ENCODE measurements at regions not wholly inside any gene's neighbourhood (a gene's known extent, or its start where the extent isn't known, plus 50 kb on each side); places are given as distances from the start of the nearest gene placed in this dataset.
A peak's percentile ranks its signal among the peaks of the same experiment; 100 is the strongest.

DNA sequence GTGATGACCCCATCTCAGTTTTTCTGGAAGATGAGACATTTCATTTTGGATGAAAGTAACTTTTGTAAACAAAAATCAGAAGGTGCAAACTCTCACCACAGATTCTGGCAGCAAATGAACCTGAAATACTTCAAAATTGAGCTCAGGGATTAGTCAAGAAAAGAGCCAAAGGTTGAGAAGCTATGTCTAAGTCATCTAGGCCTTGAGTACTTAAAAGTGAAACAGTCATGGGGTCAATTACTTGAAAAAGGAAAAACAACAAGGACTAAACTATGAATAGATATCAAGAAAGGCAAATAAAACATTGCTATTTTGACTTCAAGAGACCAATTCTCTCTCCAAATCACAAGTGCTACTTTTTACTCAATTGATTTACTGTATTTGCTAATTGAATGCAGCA, 285.1 kb downstream of the RBM43 start:
- Histone ChIP-seq H4K20me1 (ENCODE audit: insufficient read depth, low read length) (no peaks in the 10 kb centered on the region), H3K4me3 (ENCODE audit: low read length) (no peak overlapping the region), H3K27me3 (ENCODE audit: low read depth, low read length) (no peaks in the 10 kb centered on the region), H3K27ac (ENCODE audit: low read length) (no peak overlapping the region), H3K9me3 (ENCODE audit: insufficient read depth, low read length) (no peaks in the 10 kb centered on the region), H3K79me2 (ENCODE audit: low read length) (no peaks in the 10 kb centered on the region), H3K9ac (ENCODE audit: low read length) (no peak overlapping the region), H2AFZ (ENCODE audit: low read depth, low read length) (0 out of 2 replicates have a peak overlapping the region, but pooled peaks have one; percentile 23), H3K4me2 (ENCODE audit: low read length) (no peak overlapping the region), H3K4me1 (ENCODE audit: low read length) (no peaks in the 10 kb centered on the region), H3K36me3 (replicated peaks; ENCODE audit: low read depth, low read length) (no peaks in the 10 kb centered on the region)
- TF ChIP-seq, protein P1, sequence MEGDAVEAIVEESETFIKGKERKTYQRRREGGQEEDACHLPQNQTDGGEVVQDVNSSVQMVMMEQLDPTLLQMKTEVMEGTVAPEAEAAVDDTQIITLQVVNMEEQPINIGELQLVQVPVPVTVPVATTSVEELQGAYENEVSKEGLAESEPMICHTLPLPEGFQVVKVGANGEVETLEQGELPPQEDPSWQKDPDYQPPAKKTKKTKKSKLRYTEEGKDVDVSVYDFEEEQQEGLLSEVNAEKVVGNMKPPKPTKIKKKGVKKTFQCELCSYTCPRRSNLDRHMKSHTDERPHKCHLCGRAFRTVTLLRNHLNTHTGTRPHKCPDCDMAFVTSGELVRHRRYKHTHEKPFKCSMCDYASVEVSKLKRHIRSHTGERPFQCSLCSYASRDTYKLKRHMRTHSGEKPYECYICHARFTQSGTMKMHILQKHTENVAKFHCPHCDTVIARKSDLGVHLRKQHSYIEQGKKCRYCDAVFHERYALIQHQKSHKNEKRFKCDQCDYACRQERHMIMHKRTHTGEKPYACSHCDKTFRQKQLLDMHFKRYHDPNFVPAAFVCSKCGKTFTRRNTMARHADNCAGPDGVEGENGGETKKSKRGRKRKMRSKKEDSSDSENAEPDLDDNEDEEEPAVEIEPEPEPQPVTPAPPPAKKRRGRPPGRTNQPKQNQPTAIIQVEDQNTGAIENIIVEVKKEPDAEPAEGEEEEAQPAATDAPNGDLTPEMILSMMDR (IDR thresholded peaks at IDR 0.05; ENCODE audit: low read depth, low read length): no peak
- no peak for TF ChIP-seq EZH2phosphoT487 (IDR thresholded peaks at IDR 0.05; ENCODE audit: low read depth)

DNA sequence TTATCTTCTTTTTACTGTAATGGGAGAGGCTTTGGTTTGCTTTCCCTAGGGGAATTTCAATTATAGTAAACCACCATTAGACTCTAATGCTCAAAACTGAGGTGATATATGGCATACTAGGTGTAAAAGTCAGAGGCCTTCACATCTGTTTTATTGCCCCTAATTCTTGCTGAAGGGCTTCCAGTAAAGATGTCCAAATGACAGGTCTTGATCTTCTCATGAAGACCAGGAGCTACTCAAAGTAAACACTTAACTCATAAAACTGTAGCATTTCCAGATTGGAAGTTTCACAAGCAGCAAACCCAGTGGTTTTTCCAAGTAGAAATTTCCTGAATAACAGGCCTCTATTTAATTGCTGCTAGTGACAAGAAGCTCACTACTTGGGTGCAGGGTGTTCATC, 286.8 kb downstream of the RBM43 start:
- TF ChIP-seq EZH2phosphoT487 (IDR thresholded peaks at IDR 0.05; ENCODE audit: low read depth): no peak
- TF ChIP-seq, protein P1 (IDR thresholded peaks at IDR 0.05; ENCODE audit: low read depth, low read length): no peak
- H2AFZ ChIP-seq (ENCODE audit: low read depth, low read length): no peak overlapping the region
- H3K79me2 ChIP-seq (ENCODE audit: low read length): no peaks in the 10 kb centered on the region
- H4K20me1 ChIP-seq (ENCODE audit: insufficient read depth, low read length): no peaks in the 10 kb centered on the region
- no peaks in the 10 kb centered on the region for H3K36me3 ChIP-seq (replicated peaks; ENCODE audit: low read depth, low read length)
- H3K9ac ChIP-seq (ENCODE audit: low read length): no peak overlapping the region
- H3K4me2 ChIP-seq (ENCODE audit: low read length): no peak overlapping the region
- H3K4me1 ChIP-seq (ENCODE audit: low read length): no peaks in the 10 kb centered on the region
- H3K27ac ChIP-seq (ENCODE audit: low read length): no peak overlapping the region
- H3K9me3 ChIP-seq (ENCODE audit: insufficient read depth, low read length): no peaks in the 10 kb centered on the region
- H3K4me3 ChIP-seq (ENCODE audit: low read length): no peak overlapping the region
- no peaks in the 10 kb centered on the region for H3K27me3 ChIP-seq (ENCODE audit: low read depth, low read length)

DNA sequence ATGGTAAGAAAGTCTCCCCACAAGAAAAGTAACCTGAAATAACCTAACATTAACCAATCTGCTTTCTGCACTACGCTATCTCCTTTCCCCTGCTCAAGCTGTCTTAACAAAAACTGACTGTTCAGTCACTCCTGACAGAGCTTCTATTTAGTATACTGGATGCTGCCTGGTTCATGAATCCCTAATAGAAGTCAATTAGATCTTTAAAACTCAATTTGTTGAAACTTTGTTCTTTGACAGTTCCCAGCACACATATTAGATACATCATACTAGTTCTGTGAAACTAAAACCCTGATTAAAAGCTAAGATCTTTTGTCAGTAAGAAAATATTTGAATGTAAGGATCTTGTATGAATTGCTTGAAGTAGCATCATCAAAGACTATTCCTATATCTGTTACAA, 287.4 kb downstream of the RBM43 start:
- H3K27me3 ChIP-seq (ENCODE audit: low read depth, low read length): no peaks in the 10 kb centered on the region
- no peak overlapping the region for H3K4me2 ChIP-seq (ENCODE audit: low read length)
- no peak overlapping the region for H3K27ac ChIP-seq (ENCODE audit: low read length)
- peaks cover 3% of the 10 kb centered on the region for H3K4me1 ChIP-seq (ENCODE audit: low read length)
- TF ChIP-seq, protein P1 (IDR thresholded peaks at IDR 0.05; ENCODE audit: low read depth, low read length): no peak
- TF ChIP-seq EZH2phosphoT487 (IDR thresholded peaks at IDR 0.05; ENCODE audit: low read depth): no peak
- no peaks in the 10 kb centered on the region for H4K20me1 ChIP-seq (ENCODE audit: insufficient read depth, low read length)
- no peak overlapping the region for H3K9ac ChIP-seq (ENCODE audit: low read length)
- H3K36me3 ChIP-seq (replicated peaks; ENCODE audit: low read depth, low read length): no peaks in the 10 kb centered on the region
- H3K79me2 ChIP-seq (ENCODE audit: low read length): no peaks in the 10 kb centered on the region
- no peaks in the 10 kb centered on the region for H3K9me3 ChIP-seq (ENCODE audit: insufficient read depth, low read length)
- H2AFZ ChIP-seq (ENCODE audit: low read depth, low read length): no peak overlapping the region
- no peak overlapping the region for H3K4me3 ChIP-seq (ENCODE audit: low read length)

DNA sequence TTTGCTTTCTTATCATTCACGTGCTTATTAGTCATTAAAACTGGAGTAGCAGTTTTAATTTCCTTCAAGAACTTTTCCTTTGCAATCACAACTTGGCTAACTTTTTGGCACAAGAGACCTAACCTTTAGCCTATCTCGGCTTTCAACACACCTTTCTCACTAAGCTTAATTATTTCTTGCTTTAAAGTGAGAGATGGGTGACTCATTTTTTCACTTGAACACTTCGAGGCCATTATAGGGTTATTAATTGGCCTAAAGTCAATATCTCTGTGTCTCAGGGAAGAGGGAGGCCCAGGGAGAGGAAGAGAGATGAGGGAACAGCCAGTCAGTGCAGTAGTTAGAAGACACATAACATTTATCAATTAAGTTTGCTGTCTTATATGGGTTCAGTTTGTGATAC, 289.8 kb downstream of the RBM43 start:
- no peak overlapping the region for H2AFZ ChIP-seq (ENCODE audit: low read depth, low read length)
- H3K36me3 ChIP-seq (replicated peaks; ENCODE audit: low read depth, low read length): no peaks in the 10 kb centered on the region
- no peaks in the 10 kb centered on the region for H3K9me3 ChIP-seq (ENCODE audit: insufficient read depth, low read length)

More for the DNA sequence above, 289.8 kb downstream of the RBM43 start:
- no peaks in the 10 kb centered on the region for H3K79me2 ChIP-seq (ENCODE audit: low read length)
- no peak overlapping the region for H3K9ac ChIP-seq (ENCODE audit: low read length)
- no peaks in the 10 kb centered on the region for H3K27me3 ChIP-seq (ENCODE audit: low read depth, low read length)
- H3K4me1 ChIP-seq (ENCODE audit: low read length): peaks cover 10% of the 10 kb centered on the region
- no peak overlapping the region for H3K27ac ChIP-seq (ENCODE audit: low read length)
- TF ChIP-seq, protein P1 (IDR thresholded peaks at IDR 0.05; ENCODE audit: low read depth, low read length): no peak
- TF ChIP-seq EZH2phosphoT487 (IDR thresholded peaks at IDR 0.05; ENCODE audit: low read depth): no peak
- H3K4me3 ChIP-seq (ENCODE audit: low read length): no peak overlapping the region
- no peak overlapping the region for H3K4me2 ChIP-seq (ENCODE audit: low read length)
- H4K20me1 ChIP-seq (ENCODE audit: insufficient read depth, low read length): no peaks in the 10 kb centered on the region

All from OCI-LY3 (cell line).